B cell (primary cell): ENCODE measurements at regions not wholly inside any gene's neighbourhood (a gene's known extent, or its start where the extent isn't known, plus 50 kb on each side); places are given as distances from the start of the nearest gene placed in this dataset.

ENCODE experiments used
- EZH2 ChIP-seq: IDR thresholded peaks from 2 replicates; pipeline ENCODE4 v1.6.1; 2012; ENCODE audit warnings: borderline replicate concordance, low read depth, mild to moderate bottlenecking, moderate library complexity, low read length; ENCODE audit not compliant: insufficient read depth, poor library complexity, severe bottlenecking
- TF ChIP-seq, protein P1 (sequence below): fragments of 200-600 bp; IDR thresholded peaks from one replicate; pipeline ENCODE4 v1.8.0; 2022; ENCODE audit warnings: antibody characterized with exemption, mild to moderate bottlenecking

- no peak for TF ChIP-seq EZH2
- TF ChIP-seq, protein P1, sequence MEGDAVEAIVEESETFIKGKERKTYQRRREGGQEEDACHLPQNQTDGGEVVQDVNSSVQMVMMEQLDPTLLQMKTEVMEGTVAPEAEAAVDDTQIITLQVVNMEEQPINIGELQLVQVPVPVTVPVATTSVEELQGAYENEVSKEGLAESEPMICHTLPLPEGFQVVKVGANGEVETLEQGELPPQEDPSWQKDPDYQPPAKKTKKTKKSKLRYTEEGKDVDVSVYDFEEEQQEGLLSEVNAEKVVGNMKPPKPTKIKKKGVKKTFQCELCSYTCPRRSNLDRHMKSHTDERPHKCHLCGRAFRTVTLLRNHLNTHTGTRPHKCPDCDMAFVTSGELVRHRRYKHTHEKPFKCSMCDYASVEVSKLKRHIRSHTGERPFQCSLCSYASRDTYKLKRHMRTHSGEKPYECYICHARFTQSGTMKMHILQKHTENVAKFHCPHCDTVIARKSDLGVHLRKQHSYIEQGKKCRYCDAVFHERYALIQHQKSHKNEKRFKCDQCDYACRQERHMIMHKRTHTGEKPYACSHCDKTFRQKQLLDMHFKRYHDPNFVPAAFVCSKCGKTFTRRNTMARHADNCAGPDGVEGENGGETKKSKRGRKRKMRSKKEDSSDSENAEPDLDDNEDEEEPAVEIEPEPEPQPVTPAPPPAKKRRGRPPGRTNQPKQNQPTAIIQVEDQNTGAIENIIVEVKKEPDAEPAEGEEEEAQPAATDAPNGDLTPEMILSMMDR, result no peak
Observed at GRCh38 chr5:74198156-74198555, 442.4 kb downstream of the ENC1 start.
